ENCODE measurements at regions not wholly inside any gene's neighbourhood (a gene's known extent, or its start where the extent isn't known, plus 50 kb on each side); places are given as distances from the start of the nearest gene placed in this dataset.

DNA sequence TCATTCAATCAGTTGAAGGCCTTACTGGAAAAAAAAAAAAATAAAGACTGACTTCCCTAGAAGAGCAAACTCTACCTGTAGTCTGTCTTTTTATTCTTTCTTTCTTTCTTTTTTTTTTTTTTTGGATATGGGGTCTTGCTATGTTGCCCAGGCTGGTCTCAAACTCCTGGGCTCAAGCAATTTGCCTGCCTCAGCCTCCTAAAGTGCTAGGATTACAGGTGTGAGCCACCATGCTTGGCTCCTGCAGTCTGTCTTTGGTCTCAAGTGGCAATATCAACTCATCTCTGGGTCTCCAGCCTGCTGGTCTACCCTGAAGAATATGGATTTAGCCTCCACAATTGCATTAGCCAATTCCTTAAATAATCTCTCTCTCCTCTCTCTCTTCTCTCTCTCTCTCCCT is 167.7 kb upstream of the P2RY1 start:
- TF ChIP-seq, protein P1, sequence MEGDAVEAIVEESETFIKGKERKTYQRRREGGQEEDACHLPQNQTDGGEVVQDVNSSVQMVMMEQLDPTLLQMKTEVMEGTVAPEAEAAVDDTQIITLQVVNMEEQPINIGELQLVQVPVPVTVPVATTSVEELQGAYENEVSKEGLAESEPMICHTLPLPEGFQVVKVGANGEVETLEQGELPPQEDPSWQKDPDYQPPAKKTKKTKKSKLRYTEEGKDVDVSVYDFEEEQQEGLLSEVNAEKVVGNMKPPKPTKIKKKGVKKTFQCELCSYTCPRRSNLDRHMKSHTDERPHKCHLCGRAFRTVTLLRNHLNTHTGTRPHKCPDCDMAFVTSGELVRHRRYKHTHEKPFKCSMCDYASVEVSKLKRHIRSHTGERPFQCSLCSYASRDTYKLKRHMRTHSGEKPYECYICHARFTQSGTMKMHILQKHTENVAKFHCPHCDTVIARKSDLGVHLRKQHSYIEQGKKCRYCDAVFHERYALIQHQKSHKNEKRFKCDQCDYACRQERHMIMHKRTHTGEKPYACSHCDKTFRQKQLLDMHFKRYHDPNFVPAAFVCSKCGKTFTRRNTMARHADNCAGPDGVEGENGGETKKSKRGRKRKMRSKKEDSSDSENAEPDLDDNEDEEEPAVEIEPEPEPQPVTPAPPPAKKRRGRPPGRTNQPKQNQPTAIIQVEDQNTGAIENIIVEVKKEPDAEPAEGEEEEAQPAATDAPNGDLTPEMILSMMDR (conservative IDR thresholded peaks at IDR 0.05): no peak
- no peak overlapping the region for H3K4me3 ChIP-seq (ENCODE audit: low read length)
- H3K27ac ChIP-seq (ENCODE audit: low read depth, low read length): no peak overlapping the region
- Mint-ChIP-seq H3K4me3 (no peak overlapping the region), H3K27ac (no peak overlapping the region), H3K9me3 (peaks cover 11% of the 10 kb centered on the region), H3K36me3 (ENCODE audit: low read depth) (no peaks in the 10 kb centered on the region), H3K27me3 (ENCODE audit: insufficient read depth) (peaks cover 7% of the 10 kb centered on the region), H3K4me1 (no peaks in the 10 kb centered on the region)
- peaks cover 4% of the 10 kb centered on the region for H3K9me3 ChIP-seq (ENCODE audit: control insufficient read depth, low read length)
- no peaks in the 10 kb centered on the region for H3K36me3 ChIP-seq (ENCODE audit: control insufficient read depth, insufficient read depth, low read length)
- no peaks in the 10 kb centered on the region for H3K27me3 ChIP-seq (ENCODE audit: control insufficient read depth, insufficient read depth, low read length, poor library complexity, severe bottlenecking)
- no peak for DNase-seq
- H3K9ac ChIP-seq (ENCODE audit: extremely low read depth, low read length, poor library complexity, severe bottlenecking): no peak overlapping the region
- no peaks in the 10 kb centered on the region for H3K4me1 ChIP-seq (ENCODE audit: control insufficient read depth, insufficient read depth, low read length)

DNA sequence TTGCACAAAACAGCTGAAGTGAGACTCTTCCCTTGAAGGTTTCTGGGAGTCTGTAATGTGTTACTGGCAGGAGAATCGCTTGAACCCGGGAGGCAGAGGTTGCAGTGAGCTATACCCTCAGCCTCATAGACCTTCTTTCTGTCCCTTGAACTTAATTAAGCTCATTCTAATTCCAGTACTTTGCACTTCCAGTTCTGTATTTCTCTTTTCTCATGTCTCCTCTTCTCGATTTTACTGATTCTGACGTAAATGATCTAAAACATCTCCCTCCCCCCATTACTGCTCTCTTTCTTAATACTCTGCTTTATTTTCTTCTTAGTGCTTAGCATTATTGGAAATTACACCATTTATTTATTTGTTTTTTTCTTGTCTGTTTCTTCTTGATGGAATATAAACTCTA is 165.4 kb upstream of the P2RY1 start:
- TF ChIP-seq, protein P1 (conservative IDR thresholded peaks at IDR 0.05): no peak
- H3K9me3 Mint-ChIP-seq: no peaks in the 10 kb centered on the region

DNA sequence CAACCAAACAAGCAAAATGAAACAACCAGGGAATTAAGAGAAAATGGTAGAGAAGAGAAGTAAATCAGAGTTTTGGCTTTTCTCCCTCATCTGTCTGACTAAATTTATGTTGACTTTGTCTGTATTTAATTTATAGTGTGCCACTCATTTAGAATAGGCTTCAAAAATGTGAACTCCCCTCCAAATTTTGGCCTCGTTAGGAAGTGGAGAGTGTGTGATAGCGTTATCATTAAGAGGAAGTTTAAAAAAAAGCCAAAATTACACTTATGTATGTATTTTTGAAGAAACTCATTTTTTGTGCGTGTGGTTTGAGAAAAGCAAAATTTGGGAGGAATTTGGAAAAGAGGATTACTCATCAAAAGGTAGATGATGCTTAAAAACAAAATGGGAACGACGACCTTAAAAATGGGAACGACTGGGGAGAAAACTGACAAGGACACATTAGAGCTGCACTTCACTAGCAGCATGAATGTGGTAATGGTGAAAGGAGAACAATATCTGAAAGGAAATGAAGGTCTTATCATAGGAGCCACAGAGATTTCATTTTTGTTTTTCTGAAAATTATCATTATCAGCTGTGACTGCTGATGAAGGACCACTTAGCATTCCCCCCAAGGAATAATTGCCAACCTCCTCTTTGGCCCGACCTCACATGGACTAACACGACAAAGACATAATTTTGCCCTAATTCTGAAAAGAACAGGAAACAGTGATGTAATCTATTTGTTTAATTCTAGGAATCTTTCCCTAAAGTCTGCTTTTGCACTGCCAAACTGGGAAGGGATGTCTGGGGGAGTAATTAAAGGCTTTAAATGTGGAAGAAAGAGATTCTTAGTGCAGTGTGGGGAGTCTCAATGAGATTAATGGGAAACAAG is 163.2 kb upstream of the P2RY1 start:
- Mint-ChIP-seq H3K9me3 (no peaks in the 10 kb centered on the region), H3K4me3 (no peak overlapping the region), H3K27ac (no peak overlapping the region), H3K4me1 (peaks cover 7% of the 10 kb centered on the region), H3K27me3 (ENCODE audit: insufficient read depth) (peaks cover 9% of the 10 kb centered on the region), H3K36me3 (ENCODE audit: low read depth) (no peaks in the 10 kb centered on the region)
- no peaks in the 10 kb centered on the region for H3K36me3 ChIP-seq (ENCODE audit: control insufficient read depth, insufficient read depth, low read length)
- no peak overlapping the region for H3K9ac ChIP-seq (ENCODE audit: extremely low read depth, low read length, poor library complexity, severe bottlenecking)
- H3K4me1 ChIP-seq (ENCODE audit: control insufficient read depth, insufficient read depth, low read length): no peaks in the 10 kb centered on the region
- TF ChIP-seq, protein P1 (conservative IDR thresholded peaks at IDR 0.05): no peak
- 95 to 100% methylated on average over 6 to 8 of the region's 8 CpGs for WGBS, 2 experiments (ENCODE audit: insufficient coverage in 1 of 2, insufficient read length in 1 of 2)
- H3K4me3 ChIP-seq (ENCODE audit: low read length): no peak overlapping the region
- H3K9me3 ChIP-seq (ENCODE audit: control insufficient read depth, low read length): no peaks in the 10 kb centered on the region
- DNase-seq: no peak
- no peak overlapping the region for H3K27ac ChIP-seq (ENCODE audit: low read depth, low read length)
- H3K27me3 ChIP-seq (ENCODE audit: control insufficient read depth, insufficient read depth, low read length, poor library complexity, severe bottlenecking): no peaks in the 10 kb centered on the region

More for the DNA sequence above, 165.4 kb upstream of the P2RY1 start:
- Mint-ChIP-seq H3K4me3 (no peak overlapping the region), H3K4me1 (peaks cover 5% of the 10 kb centered on the region), H3K27ac (no peak overlapping the region), H3K27me3 (ENCODE audit: insufficient read depth) (peaks cover 7% of the 10 kb centered on the region), H3K36me3 (ENCODE audit: low read depth) (no peaks in the 10 kb centered on the region)
- Histone ChIP-seq H3K9ac (ENCODE audit: extremely low read depth, low read length, poor library complexity, severe bottlenecking) (no peak overlapping the region), H3K4me3 (ENCODE audit: low read length) (no peak overlapping the region), H3K36me3 (ENCODE audit: control insufficient read depth, insufficient read depth, low read length) (no peaks in the 10 kb centered on the region), H3K27me3 (ENCODE audit: control insufficient read depth, insufficient read depth, low read length, poor library complexity, severe bottlenecking) (no peaks in the 10 kb centered on the region), H3K9me3 (ENCODE audit: control insufficient read depth, low read length) (no peaks in the 10 kb centered on the region), H3K4me1 (ENCODE audit: control insufficient read depth, insufficient read depth, low read length) (no peaks in the 10 kb centered on the region), H3K27ac (ENCODE audit: low read depth, low read length) (no peak overlapping the region)
- DNase-seq: no peak
- 87 to 93% methylated on average over 4 of the region's 4 CpGs for WGBS, 2 experiments (ENCODE audit: insufficient coverage in 1 of 2, insufficient read length in 1 of 2)

Measured in endodermal cell (in vitro differentiated cells).